CD14-positive monocyte (primary cell): ENCODE measurements at regions not wholly inside any gene's neighbourhood (a gene's known extent, or its start where the extent isn't known, plus 50 kb on each side); places are given as distances from the start of the nearest gene placed in this dataset.

Experiments
- DNase-seq, 3 donors: peaks; one replicate each; pipeline ENCODE4 v3.0.0-alpha.2; 2011 to 2022
- H2AFZ ChIP-seq: 2 replicates; pipeline ENCODE4 v1.6.0; 2012; ENCODE audit warnings: mild to moderate bottlenecking, low read depth, low read length, inconsistent platforms; ENCODE audit not compliant: insufficient read depth, poor library complexity, severe bottlenecking
- H3K27ac ChIP-seq, 2 donors: 1 replicate in 1 of 2; 2 replicates in 1 of 2; pipeline ENCODE4 v1.5.1; 2012 to 2013; ENCODE audit warnings: low read length in 2 of 2, control low read depth in 1 of 2, inconsistent platforms in 1 of 2, low read depth in 1 of 2, mild to moderate bottlenecking in 1 of 2
- H3K27me3 ChIP-seq, 2 donors: one replicate each; pipeline versions ENCODE4 v1.6.0 to v1.6.1; 2011 to 2013; ENCODE audit warnings: low read length in 2 of 2; ENCODE audit not compliant: control insufficient read depth in 2 of 2, insufficient read depth in 2 of 2
- H3K36me3 ChIP-seq, 2 donors: replicated peaks in 1 of 2; 1 replicate in 1 of 2; 2 replicates in 1 of 2; pipeline versions ENCODE4 v1.5.1 to v1.6.1; 2012 to 2013; ENCODE audit warnings: low read length in 2 of 2, control low read depth in 1 of 2, inconsistent platforms in 1 of 2, mild to moderate bottlenecking in 1 of 2; ENCODE audit not compliant: insufficient read depth in 2 of 2, control insufficient read depth in 1 of 2
- H3K4me1 ChIP-seq, 2 donors: 1 replicate in 1 of 2; 2 replicates in 1 of 2; pipeline versions ENCODE4 v1.5.1 to v1.6.1; 2012 to 2013; ENCODE audit warnings: low read length in 2 of 2, control low read depth in 1 of 2, inconsistent platforms in 1 of 2, mild to moderate bottlenecking in 1 of 2, moderate library complexity in 1 of 2; ENCODE audit not compliant: insufficient read depth in 2 of 2, control insufficient read depth in 1 of 2
- H3K4me2 ChIP-seq: replicated peaks from 2 replicates; pipeline ENCODE3; 2012; ENCODE audit warnings: low read length, moderate library complexity, mild to moderate bottlenecking; ENCODE audit not compliant: poor library complexity, severe bottlenecking; ENCODE audit errors: extremely low read depth
- H3K4me3 ChIP-seq, 3 experiments: fragments of 200-600 bp in 1 of 3; sonication (generic) in 1 of 3; replicated peaks in 1 of 3; 1 replicate in 2 of 3; 2 replicates in 1 of 3; pipeline ENCODE4 v1.5.1; 2011 to 2013; ENCODE audit warnings: low read length in 3 of 3, mild to moderate bottlenecking in 3 of 3, control low read depth in 2 of 3, low read depth in 2 of 3, inconsistent platforms in 1 of 3, moderate library complexity in 1 of 3
- H3K79me2 ChIP-seq: 2 replicates; pipeline ENCODE4 v1.6.0; 2012; ENCODE audit warnings: mild to moderate bottlenecking, control low read depth, inconsistent platforms, low read length, moderate library complexity; ENCODE audit not compliant: insufficient read depth
- H3K9ac ChIP-seq: 2 replicates; pipeline ENCODE4 v1.6.0; 2017; ENCODE audit warnings: low read length, mild to moderate bottlenecking; ENCODE audit not compliant: insufficient read depth, poor library complexity, severe bottlenecking
- H3K9me3 ChIP-seq, 2 donors: replicated peaks in 1 of 2; 1 replicate in 1 of 2; 2 replicates in 1 of 2; pipeline versions ENCODE4 v1.5.1 to v1.6.1; 2012 to 2013; ENCODE audit warnings: low read length in 2 of 2, control low read depth in 1 of 2; ENCODE audit not compliant: control insufficient read depth in 1 of 2, insufficient read depth in 1 of 2
- H4K20me1 ChIP-seq: 2 replicates; pipeline ENCODE4 v1.6.0; 2012; ENCODE audit warnings: mild to moderate bottlenecking, low read length, control low read depth, moderate library complexity; ENCODE audit not compliant: insufficient read depth
- H3K27ac Mint-ChIP-seq, 7 donors: one replicate each; pipeline ENCODE4 v1.8.0; 2020; ENCODE audit warnings: mild to moderate bottlenecking in 7 of 7, mixed read lengths in 7 of 7, moderate library complexity in 6 of 7, inconsistent platforms in 2 of 7
- H3K27me3 Mint-ChIP-seq, 3 donors: one replicate each; pipeline ENCODE4 v1.8.0; 2021 to 2022; ENCODE audit warnings: low read depth in 3 of 3, mild to moderate bottlenecking in 3 of 3, mixed read lengths in 3 of 3, moderate library complexity in 3 of 3, inconsistent platforms in 1 of 3
- H3K36me3 Mint-ChIP-seq, 2 donors: one replicate each; pipeline ENCODE4 v1.8.0; 2020; ENCODE audit warnings: mixed read lengths in 2 of 2, inconsistent platforms in 1 of 2, mild to moderate bottlenecking in 1 of 2
- H3K4me1 Mint-ChIP-seq: one replicate; pipeline ENCODE4 v1.8.0; 2020; ENCODE audit warnings: mild to moderate bottlenecking, mixed read lengths
- H3K4me3 Mint-ChIP-seq, 2 donors: one replicate each; pipeline ENCODE4 v1.8.0; 2020; ENCODE audit warnings: mild to moderate bottlenecking in 2 of 2, mixed read lengths in 2 of 2, moderate library complexity in 1 of 2
- H3K9me3 Mint-ChIP-seq, 7 donors: one replicate each; pipeline ENCODE4 v1.8.0; 2020 to 2022; ENCODE audit warnings: mixed read lengths in 7 of 7, mild to moderate bottlenecking in 6 of 7, moderate library complexity in 6 of 7, inconsistent platforms in 2 of 7
- WGBS: methylation state at CpG from one replicate; pipeline ENCODE4 v1.1.5; 2013; ENCODE audit warnings: missing lambda C conversion rate; ENCODE audit not compliant: insufficient coverage; 5-methylcytosine and 5-hydroxymethylcytosine counted together
- intact Hi-C, 2 donors: fragments of 100-400 bp; cut with micrococcal nuclease; formaldehyde crosslinking; loops; one replicate each; pipeline versions ENCODE4 v1.15.0 to v1.15.1; 2023
- TF ChIP-seq, protein P1 (sequence below): fragments of 200-600 bp; IDR thresholded peaks from one replicate; pipeline ENCODE4 v1.8.0; 2022; ENCODE audit warnings: antibody characterized with exemption, mild to moderate bottlenecking

DNA sequence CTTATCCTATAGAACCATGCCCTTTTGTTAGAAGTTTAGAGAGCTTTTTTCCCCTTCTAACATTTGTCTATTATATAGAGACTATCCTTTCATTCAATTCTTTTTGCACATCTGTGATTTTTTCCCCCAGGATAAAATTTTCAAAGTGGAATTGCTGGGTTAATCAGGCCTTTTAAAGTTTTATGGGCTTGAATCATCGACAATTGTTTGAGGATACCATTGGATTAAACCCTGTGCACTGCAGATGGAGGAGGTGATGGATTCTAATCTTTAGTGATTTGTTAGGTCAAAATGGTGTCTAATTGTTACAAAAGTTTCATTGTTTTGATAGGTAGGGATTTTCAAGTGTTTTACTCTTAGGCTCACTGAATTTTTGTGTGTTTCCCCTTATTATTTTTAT, 463.7 kb upstream of the CFAP20DC start:
- Histone ChIP-seq H3K9me3 (peaks cover 0 to 3% of the 10 kb centered on the region in 2 donors), H3K4me2 (no peak overlapping the region), H3K36me3 (no peaks in the 10 kb centered on the region), H3K27ac (no peak overlapping the region), H3K27me3 (no peaks in the 10 kb centered on the region), H3K9ac (no peak overlapping the region), H3K4me1 (no peaks in the 10 kb centered on the region), H4K20me1 (no peaks in the 10 kb centered on the region), H3K79me2 (no peaks in the 10 kb centered on the region), H2AFZ (no peak overlapping the region), H3K4me3 (no peak overlapping the region)
- Mint-ChIP-seq H3K27ac (no peak overlapping the region), H3K27me3 (peaks cover 1 to 11% (median 5%) of the 10 kb centered on the region in 3 donors), H3K9me3 (peaks cover 0 to 11% (median 0%) of the 10 kb centered on the region in 7 donors), H3K4me3 (no peak overlapping the region), H3K36me3 (no peaks in the 10 kb centered on the region), H3K4me1 (peaks cover 3% of the 10 kb centered on the region)
- intact Hi-C loops, result no loop called here
- WGBS, result 100% methylated on average over 1 of the region's 1 CpG
- TF ChIP-seq, protein P1, sequence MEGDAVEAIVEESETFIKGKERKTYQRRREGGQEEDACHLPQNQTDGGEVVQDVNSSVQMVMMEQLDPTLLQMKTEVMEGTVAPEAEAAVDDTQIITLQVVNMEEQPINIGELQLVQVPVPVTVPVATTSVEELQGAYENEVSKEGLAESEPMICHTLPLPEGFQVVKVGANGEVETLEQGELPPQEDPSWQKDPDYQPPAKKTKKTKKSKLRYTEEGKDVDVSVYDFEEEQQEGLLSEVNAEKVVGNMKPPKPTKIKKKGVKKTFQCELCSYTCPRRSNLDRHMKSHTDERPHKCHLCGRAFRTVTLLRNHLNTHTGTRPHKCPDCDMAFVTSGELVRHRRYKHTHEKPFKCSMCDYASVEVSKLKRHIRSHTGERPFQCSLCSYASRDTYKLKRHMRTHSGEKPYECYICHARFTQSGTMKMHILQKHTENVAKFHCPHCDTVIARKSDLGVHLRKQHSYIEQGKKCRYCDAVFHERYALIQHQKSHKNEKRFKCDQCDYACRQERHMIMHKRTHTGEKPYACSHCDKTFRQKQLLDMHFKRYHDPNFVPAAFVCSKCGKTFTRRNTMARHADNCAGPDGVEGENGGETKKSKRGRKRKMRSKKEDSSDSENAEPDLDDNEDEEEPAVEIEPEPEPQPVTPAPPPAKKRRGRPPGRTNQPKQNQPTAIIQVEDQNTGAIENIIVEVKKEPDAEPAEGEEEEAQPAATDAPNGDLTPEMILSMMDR, result no peak
- DNase-seq, result no peak

DNA sequence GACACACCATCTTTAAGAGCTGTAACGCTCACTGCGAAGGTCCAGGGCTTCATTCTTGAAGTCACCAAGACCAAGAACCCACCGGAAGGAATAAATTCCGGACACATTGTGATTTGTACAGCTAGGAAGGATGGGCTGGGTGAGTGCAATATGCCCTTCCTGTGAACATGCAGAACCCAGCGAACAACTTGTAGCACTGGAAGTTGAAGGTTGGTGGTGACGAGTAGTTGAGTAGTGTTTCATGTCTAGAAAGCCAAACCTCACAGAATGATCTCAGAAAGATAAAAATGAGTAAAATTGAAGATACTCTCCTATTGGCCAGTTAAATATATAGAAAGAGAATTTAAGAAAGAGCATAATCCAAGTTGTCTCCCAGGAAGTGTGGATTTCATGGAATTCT, 462.2 kb upstream of the CFAP20DC start:
- Histone ChIP-seq H3K79me2 (no peaks in the 10 kb centered on the region), H3K4me3 (no peak overlapping the region), H3K4me2 (no peak overlapping the region), H3K9ac (no peak overlapping the region), H3K27me3 (no peaks in the 10 kb centered on the region), H3K4me1 (no peaks in the 10 kb centered on the region), H4K20me1 (no peaks in the 10 kb centered on the region), H3K36me3 (no peaks in the 10 kb centered on the region), H3K27ac (no peak overlapping the region), H3K9me3 (peaks cover 0 to 3% of the 10 kb centered on the region in 2 donors), H2AFZ (no peak overlapping the region)
- peaks cover 3% of the 10 kb centered on the region for H3K4me1 Mint-ChIP-seq
- WGBS, result 80% methylated on average over 1 of the region's 6 CpGs
- peaks cover 0 to 11% (median 0%) of the 10 kb centered on the region in 7 donors for H3K9me3 Mint-ChIP-seq
- TF ChIP-seq, protein P1, result no peak
- no peak overlapping the region for H3K27ac Mint-ChIP-seq
- no peaks in the 10 kb centered on the region for H3K36me3 Mint-ChIP-seq
- no peak overlapping the region for H3K4me3 Mint-ChIP-seq
- intact Hi-C loops, result no loop called here
- no peak for DNase-seq
- H3K27me3 Mint-ChIP-seq, result peaks cover 1 to 10% (median 5%) of the 10 kb centered on the region in 3 donors
